Adrenal gland (tissue), 9 donors: ENCODE measurements at regions not wholly inside any gene's neighbourhood (a gene's known extent, or its start where the extent isn't known, plus 50 kb on each side); places are given as distances from the start of the nearest gene placed in this dataset.

Source experiments
- DNase-seq, 7 donors: peaks; one replicate each; pipeline ENCODE4 v3.0.0-alpha.2; 2019 to 2020
- H3K27ac ChIP-seq, 5 donors: fragments of 200-600 bp; sonication (generic) in 4 of 5; 1 replicate in 3 of 5; 2 replicates in 2 of 5; pipeline versions ENCODE4 v1.5.1 to v1.8.0; 2016 to 2020; ENCODE audit warnings: mild to moderate bottlenecking in 1 of 5
- H3K27me3 ChIP-seq: fragments of 200-600 bp; 2 replicates; pipeline ENCODE4 v1.8.0; 2021
- H3K36me3 ChIP-seq, 2 donors: fragments of 200-600 bp; replicated peaks in 1 of 2; 1 replicate in 1 of 2; 2 replicates in 1 of 2; pipeline versions ENCODE4 v1.5.1 to v1.8.0; 2018 to 2022
- H3K4me1 ChIP-seq, 2 donors: fragments of 200-600 bp; replicated peaks in 1 of 2; 1 replicate in 1 of 2; 2 replicates in 1 of 2; pipeline versions ENCODE4 v1.5.1 to v1.8.0; 2018 to 2021
- H3K4me3 ChIP-seq, 4 donors: fragments of 200-600 bp; sonication (generic) in 3 of 4; one replicate each; pipeline ENCODE4 v1.5.1; 2016 to 2018
- H3K9me3 ChIP-seq, 3 donors: fragments of 200-600 bp; sonication (generic) in 1 of 3; replicated peaks in 1 of 3; 1 replicate in 2 of 3; 2 replicates in 1 of 3; pipeline versions ENCODE4 v1.5.1 to v1.8.0; 2016 to 2021
- POLR2A ChIP-seq, 2 donors: fragments of 450-650 bp; IDR thresholded peaks; one replicate each; pipeline ENCODE4 v1.6.1; 2017; ENCODE audit warnings: antibody characterized with exemption in 2 of 2, mild to moderate bottlenecking in 2 of 2, moderate library complexity in 1 of 2
- WGBS, 4 donors: extraction: QIAGEN DNeasy Blood & Tissue Kit in 2 of 4; methylation state at CpG; one replicate each; pipeline versions ENCODE4 v1.1.5 to v1.1.7; 2013 to 2017; 5-methylcytosine and 5-hydroxymethylcytosine counted together
- intact Hi-C, 2 donors: fragments of 100-400 bp; cut with DNase I; formaldehyde crosslinking; loops; one replicate each; pipeline versions ENCODE4 v1.14.1 to v1.15.0; 2022 to 2023
- TF ChIP-seq, protein P1 (sequence below), 6 experiments: fragments of 450-650 bp in 4 of 6; fragments of 200-600 bp in 2 of 6; sonication (generic) in 1 of 6; IDR thresholded peaks; 1 replicate in 5 of 6; 2 replicates in 1 of 6; pipeline versions ENCODE4 v1.5.1 to v1.8.0; 2016 to 2021; ENCODE audit warnings: antibody characterized with exemption in 6 of 6, mild to moderate bottlenecking in 2 of 6, moderate library complexity in 1 of 6
- donor health status: healthy with polysubstance abuse.
- donor health status: Bipolar disorder and iron deficiency.
- donor health status: DM: yes; HTN: yes; CAD: no.
- donor health status: DM: no; HTN: no; CAD: no.
- donor health status: DM: no; HTN: no; CAD: no.

DNA sequence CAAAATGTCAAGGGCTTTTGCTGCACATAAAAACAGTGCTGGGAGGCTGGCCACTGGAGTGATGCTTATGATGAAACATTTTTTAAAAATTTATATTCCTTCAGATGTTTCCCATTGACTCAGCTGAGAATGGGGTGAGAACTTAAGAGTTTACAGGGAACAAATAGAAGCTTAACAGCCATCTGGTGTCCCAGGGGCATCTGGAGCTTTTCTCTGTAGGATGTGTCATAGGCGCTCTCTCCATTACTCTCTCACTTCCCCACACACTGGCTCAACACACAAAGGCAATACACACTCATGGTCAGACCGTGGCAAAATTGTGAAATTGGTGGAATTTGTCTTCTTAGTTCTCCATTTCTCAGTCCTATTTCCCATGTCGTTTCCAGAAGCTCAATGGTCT lies 783.1 kb upstream of the LRRTM1 start:
- WGBS, 4 donors: 59 to 79% (median 74%) methylated on average over 3 of the region's 3 CpGs
- no peaks in the 10 kb centered on the region for H3K4me1 ChIP-seq
- H3K4me3 ChIP-seq: no peak overlapping the region
- H3K9me3 ChIP-seq: no peaks in the 10 kb centered on the region
- no peaks in the 10 kb centered on the region for H3K36me3 ChIP-seq
- no peak for TF ChIP-seq POLR2A (IDR thresholded peaks at IDR 0.05)
- TF ChIP-seq, protein P1, sequence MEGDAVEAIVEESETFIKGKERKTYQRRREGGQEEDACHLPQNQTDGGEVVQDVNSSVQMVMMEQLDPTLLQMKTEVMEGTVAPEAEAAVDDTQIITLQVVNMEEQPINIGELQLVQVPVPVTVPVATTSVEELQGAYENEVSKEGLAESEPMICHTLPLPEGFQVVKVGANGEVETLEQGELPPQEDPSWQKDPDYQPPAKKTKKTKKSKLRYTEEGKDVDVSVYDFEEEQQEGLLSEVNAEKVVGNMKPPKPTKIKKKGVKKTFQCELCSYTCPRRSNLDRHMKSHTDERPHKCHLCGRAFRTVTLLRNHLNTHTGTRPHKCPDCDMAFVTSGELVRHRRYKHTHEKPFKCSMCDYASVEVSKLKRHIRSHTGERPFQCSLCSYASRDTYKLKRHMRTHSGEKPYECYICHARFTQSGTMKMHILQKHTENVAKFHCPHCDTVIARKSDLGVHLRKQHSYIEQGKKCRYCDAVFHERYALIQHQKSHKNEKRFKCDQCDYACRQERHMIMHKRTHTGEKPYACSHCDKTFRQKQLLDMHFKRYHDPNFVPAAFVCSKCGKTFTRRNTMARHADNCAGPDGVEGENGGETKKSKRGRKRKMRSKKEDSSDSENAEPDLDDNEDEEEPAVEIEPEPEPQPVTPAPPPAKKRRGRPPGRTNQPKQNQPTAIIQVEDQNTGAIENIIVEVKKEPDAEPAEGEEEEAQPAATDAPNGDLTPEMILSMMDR (IDR thresholded peaks at IDR 0.05): no peak
- no peak for DNase-seq
- no peak overlapping the region for H3K27ac ChIP-seq
- H3K27me3 ChIP-seq: no peaks in the 10 kb centered on the region
- intact Hi-C loops: no loop called here

DNA sequence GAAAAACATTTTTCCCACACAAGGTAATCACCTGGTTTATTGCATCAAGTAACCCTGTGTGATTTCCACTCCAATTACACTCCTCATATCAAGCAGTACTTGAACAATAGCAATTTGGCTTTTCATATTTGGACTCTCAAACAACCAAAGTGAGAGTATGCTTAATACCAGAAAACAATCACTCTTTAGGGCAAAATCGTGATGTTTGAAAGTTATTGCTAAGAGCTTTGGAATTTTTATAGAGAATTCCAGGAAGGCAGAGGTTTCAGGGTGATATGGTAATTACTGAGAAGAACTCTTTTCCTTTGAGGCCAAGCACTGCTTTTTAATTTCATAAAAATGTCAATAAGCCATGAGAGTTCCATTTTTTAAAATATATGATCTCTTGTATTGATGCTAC lies 779.5 kb upstream of the LRRTM1 start:
- Histone ChIP-seq H3K4me1 (no peaks in the 10 kb centered on the region), H3K27ac (no peak overlapping the region), H3K27me3 (no peaks in the 10 kb centered on the region), H3K4me3 (no peak overlapping the region), H3K9me3 (no peaks in the 10 kb centered on the region), H3K36me3 (no peaks in the 10 kb centered on the region)
- no peak for DNase-seq
- TF ChIP-seq, protein P1 (IDR thresholded peaks at IDR 0.05): no peak
- no peak for TF ChIP-seq POLR2A (IDR thresholded peaks at IDR 0.05)
- intact Hi-C loops: no loop called here
- 29 to 52% (median 35%) methylated on average over 1 of the region's 1 CpG for WGBS, 4 donors

DNA sequence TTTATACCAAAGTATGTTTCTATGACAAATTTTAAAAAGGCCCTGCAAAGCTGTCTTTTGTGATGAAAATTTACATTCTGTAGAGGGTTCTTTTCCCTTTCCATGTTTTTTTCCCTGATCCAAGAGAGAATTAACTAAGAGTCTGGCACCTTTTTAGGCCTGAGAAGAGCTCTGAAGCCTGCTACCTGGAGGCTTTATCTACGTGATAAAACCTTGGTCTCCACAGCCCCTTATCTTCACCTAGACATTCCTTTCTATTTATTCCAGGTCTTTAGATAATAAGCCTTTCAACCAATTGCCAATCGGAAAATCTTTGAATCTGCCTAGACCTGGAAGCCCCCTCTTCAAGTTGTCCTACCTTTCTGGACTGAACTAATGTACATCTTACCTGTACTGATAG lies 774.1 kb upstream of the LRRTM1 start:
- intact Hi-C loops: no loop called here
- Histone ChIP-seq H3K9me3 (no peaks in the 10 kb centered on the region), H3K27ac (no peak overlapping the region), H3K27me3 (no peaks in the 10 kb centered on the region), H3K4me3 (no peak overlapping the region), H3K4me1 (no peaks in the 10 kb centered on the region), H3K36me3 (no peaks in the 10 kb centered on the region)
- no peak for TF ChIP-seq POLR2A (IDR thresholded peaks at IDR 0.05)
- 61 to 81% (median 68%) methylated on average over 2 of the region's 2 CpGs for WGBS, 4 donors
- DNase-seq: no peak

- intact Hi-C loops: no loop called here
- 61 to 79% (median 69%) methylated on average over 4 of the region's 4 CpGs for WGBS, 4 donors
- Histone ChIP-seq H3K27ac (no peak overlapping the region), H3K27me3 (no peaks in the 10 kb centered on the region), H3K4me1 (no peaks in the 10 kb centered on the region), H3K36me3 (no peaks in the 10 kb centered on the region), H3K4me3 (no peak overlapping the region), H3K9me3 (no peaks in the 10 kb centered on the region)
- no peak for DNase-seq
- no peak for TF ChIP-seq POLR2A (IDR thresholded peaks at IDR 0.05)
- TF ChIP-seq, protein P1 (IDR thresholded peaks at IDR 0.05): no peak
These were observed 773.5 kb upstream of the LRRTM1 start for GRCh38 chr2:81078102-81078501.

GRCh38 chr2:81077396-81077795 lies 772.8 kb upstream of the LRRTM1 start:
- TF ChIP-seq, protein P1 (IDR thresholded peaks at IDR 0.05): no peak
- no peak for TF ChIP-seq POLR2A (IDR thresholded peaks at IDR 0.05)
- no peaks in the 10 kb centered on the region for H3K9me3 ChIP-seq
- H3K4me3 ChIP-seq: no peak overlapping the region
- 68 to 78% (median 74%) methylated on average over 5 of the region's 5 CpGs for WGBS, 4 donors
- no peak for DNase-seq
- H3K27ac ChIP-seq: no peak overlapping the region
- H3K27me3 ChIP-seq: no peaks in the 10 kb centered on the region
- no peaks in the 10 kb centered on the region for H3K36me3 ChIP-seq
- no peaks in the 10 kb centered on the region for H3K4me1 ChIP-seq
- intact Hi-C loops: no loop called here
